C4-2B (cell line): ENCODE measurements at regions not wholly inside any gene's neighbourhood (a gene's known extent, or its start where the extent isn't known, plus 50 kb on each side); places are given as distances from the start of the nearest gene placed in this dataset.

Source experiments
- ZFX ChIP-seq: fragments of 450-650 bp; IDR thresholded peaks from 2 replicates; pipeline ENCODE4 v1.6.1; 2017
- TF ChIP-seq, protein P1 (sequence below): fragments of 450-650 bp; conservative IDR thresholded peaks from 2 replicates; pipeline ENCODE4 v1.5.1; 2017; ENCODE audit warnings: mild to moderate bottlenecking

DNA sequence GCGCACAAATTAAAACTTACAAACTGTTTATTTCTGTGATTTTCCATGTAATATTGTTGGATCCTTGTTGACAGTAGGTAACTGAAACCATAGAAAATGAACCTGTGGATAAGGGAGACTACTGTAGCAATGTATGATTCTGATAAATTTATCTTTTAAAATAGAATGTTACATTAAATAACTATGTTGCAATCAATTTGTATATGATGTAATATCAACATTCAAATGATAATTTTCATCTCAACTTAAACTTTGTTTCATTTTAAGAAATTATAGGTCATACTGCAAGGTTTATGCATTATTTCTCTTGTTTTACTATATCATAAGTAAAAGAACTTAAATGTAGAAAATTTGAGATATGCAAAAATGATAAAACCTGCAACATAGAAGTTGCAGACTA, 718.0 kb upstream of the MBL2 start:
- TF ChIP-seq, protein P1, sequence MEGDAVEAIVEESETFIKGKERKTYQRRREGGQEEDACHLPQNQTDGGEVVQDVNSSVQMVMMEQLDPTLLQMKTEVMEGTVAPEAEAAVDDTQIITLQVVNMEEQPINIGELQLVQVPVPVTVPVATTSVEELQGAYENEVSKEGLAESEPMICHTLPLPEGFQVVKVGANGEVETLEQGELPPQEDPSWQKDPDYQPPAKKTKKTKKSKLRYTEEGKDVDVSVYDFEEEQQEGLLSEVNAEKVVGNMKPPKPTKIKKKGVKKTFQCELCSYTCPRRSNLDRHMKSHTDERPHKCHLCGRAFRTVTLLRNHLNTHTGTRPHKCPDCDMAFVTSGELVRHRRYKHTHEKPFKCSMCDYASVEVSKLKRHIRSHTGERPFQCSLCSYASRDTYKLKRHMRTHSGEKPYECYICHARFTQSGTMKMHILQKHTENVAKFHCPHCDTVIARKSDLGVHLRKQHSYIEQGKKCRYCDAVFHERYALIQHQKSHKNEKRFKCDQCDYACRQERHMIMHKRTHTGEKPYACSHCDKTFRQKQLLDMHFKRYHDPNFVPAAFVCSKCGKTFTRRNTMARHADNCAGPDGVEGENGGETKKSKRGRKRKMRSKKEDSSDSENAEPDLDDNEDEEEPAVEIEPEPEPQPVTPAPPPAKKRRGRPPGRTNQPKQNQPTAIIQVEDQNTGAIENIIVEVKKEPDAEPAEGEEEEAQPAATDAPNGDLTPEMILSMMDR: no peak
- no peak for TF ChIP-seq ZFX
